ENCODE measurements at regions not wholly inside any gene's neighbourhood (a gene's known extent, or its start where the extent isn't known, plus 50 kb on each side); places are given as distances from the start of the nearest gene placed in this dataset.

DNA sequence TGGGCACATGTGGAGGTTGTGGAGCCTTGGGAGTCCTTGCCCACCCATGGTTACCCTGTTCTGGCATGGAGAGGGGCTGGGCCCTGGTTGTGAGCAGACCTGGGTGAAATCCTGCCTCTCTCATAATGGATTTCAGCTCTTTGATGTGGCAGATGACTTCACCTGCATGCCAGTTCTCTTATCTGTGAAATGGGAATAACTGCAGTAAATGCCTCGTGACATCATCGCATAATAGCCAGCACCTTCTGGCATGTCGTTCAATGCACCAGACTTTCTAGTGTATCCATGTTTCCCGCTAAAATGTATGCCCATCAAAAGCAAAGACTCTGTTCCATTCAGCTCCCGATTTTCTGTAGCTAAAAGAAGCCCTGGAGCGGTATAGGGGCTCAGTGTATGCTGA, 197.6 kb downstream of the MAF start:
- no peak overlapping the region for H3K27ac ChIP-seq (ENCODE audit: insufficient read depth, low read length, poor library complexity, severe bottlenecking)
- H3K4me1 ChIP-seq (ENCODE audit: control insufficient read depth, insufficient read depth, low read length, poor library complexity, severe bottlenecking), result no peaks in the 10 kb centered on the region
- H3K27me3 ChIP-seq (replicated peaks; ENCODE audit: control insufficient read depth, insufficient read depth, low read length, poor library complexity, severe bottlenecking), result no peaks in the 10 kb centered on the region
- no peak for DNase-seq
- no peaks in the 10 kb centered on the region for H3K36me3 ChIP-seq (ENCODE audit: control insufficient read depth, insufficient read depth, low read length)
- no peak overlapping the region for H3K4me3 ChIP-seq (ENCODE audit: insufficient read depth, low read depth, low read length, poor library complexity, severe bottlenecking)
- H3K9me3 ChIP-seq (ENCODE audit: control insufficient read depth, low read length), result no peaks in the 10 kb centered on the region

DNA sequence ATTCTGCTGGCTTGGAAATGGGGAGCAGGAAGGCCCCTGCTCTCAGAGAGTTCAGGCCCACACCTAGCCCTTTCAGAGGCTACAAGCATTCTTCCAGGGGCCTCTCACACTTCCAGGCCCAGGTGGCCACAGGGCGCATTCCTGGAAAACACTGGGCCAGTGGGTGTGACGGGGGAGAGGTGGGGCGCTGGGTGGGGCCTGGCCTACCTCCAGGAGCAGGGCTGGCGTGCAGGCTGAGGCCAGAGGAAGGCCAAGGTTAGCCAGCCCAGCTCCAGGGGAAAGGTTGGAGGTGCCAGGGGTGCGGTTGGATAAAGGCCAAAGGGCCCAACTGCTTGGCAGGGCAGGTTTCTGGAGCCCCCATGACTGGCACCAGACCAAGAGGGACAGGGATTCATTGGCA, 198.2 kb downstream of the MAF start:
- Histone ChIP-seq H3K27me3 (replicated peaks; ENCODE audit: control insufficient read depth, insufficient read depth, low read length, poor library complexity, severe bottlenecking) (no peaks in the 10 kb centered on the region), H3K9me3 (ENCODE audit: control insufficient read depth, low read length) (no peaks in the 10 kb centered on the region), H3K27ac (ENCODE audit: insufficient read depth, low read length, poor library complexity, severe bottlenecking) (no peak overlapping the region), H3K4me1 (ENCODE audit: control insufficient read depth, insufficient read depth, low read length, poor library complexity, severe bottlenecking) (no peaks in the 10 kb centered on the region), H3K36me3 (ENCODE audit: control insufficient read depth, insufficient read depth, low read length) (no peaks in the 10 kb centered on the region), H3K4me3 (ENCODE audit: insufficient read depth, low read depth, low read length, poor library complexity, severe bottlenecking) (no peak overlapping the region)
- no peak for DNase-seq

DNA sequence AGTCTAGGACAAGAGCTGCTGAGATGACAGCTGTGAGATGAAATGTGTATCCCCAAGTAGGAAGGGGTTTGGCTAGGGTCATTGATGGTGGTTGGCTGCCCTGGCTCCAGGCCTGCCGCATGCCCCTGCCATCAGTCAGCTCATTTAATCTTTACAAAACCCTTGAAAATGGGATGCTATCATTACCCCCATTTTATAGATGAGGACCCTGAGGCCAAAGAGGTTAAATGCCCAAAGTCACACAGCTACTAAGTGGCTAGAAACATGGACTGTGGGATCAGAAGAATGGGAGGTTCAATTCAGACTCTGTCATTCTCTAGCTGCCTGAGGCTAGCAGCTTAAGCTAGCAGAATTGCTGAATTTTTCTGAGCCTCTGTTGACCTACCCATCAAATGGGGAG, 198.8 kb downstream of the MAF start:
- Histone ChIP-seq H3K9me3 (ENCODE audit: control insufficient read depth, low read length) (no peaks in the 10 kb centered on the region), H3K27ac (ENCODE audit: insufficient read depth, low read length, poor library complexity, severe bottlenecking) (no peak overlapping the region), H3K4me1 (ENCODE audit: control insufficient read depth, insufficient read depth, low read length, poor library complexity, severe bottlenecking) (no peaks in the 10 kb centered on the region), H3K4me3 (ENCODE audit: insufficient read depth, low read depth, low read length, poor library complexity, severe bottlenecking) (no peak overlapping the region), H3K36me3 (ENCODE audit: control insufficient read depth, insufficient read depth, low read length) (no peaks in the 10 kb centered on the region), H3K27me3 (replicated peaks; ENCODE audit: control insufficient read depth, insufficient read depth, low read length, poor library complexity, severe bottlenecking) (no peaks in the 10 kb centered on the region)
- no peak for DNase-seq

DNA sequence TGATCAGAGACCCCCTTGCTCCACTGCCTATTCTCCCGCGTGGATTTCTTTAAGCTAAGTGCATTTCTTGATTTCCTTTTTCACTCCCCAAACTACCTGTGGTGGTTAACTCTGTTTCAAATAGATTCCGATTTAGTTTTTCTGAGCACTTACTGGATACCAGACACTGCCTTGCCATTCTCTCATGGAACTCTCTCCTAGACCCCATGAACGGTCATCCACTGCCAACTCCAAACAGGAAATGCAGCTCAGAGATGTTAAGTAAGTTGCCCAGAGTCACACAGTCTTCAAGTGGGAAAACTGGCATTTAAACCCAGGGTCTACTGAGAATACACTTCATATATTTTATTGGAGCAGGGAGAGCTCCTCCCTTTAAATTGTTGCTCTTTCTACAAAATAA, 199.4 kb downstream of the MAF start:
- no peak for DNase-seq
- Histone ChIP-seq H3K4me1 (ENCODE audit: control insufficient read depth, insufficient read depth, low read length, poor library complexity, severe bottlenecking) (no peaks in the 10 kb centered on the region), H3K4me3 (ENCODE audit: insufficient read depth, low read depth, low read length, poor library complexity, severe bottlenecking) (no peak overlapping the region), H3K27me3 (replicated peaks; ENCODE audit: control insufficient read depth, insufficient read depth, low read length, poor library complexity, severe bottlenecking) (no peaks in the 10 kb centered on the region), H3K27ac (ENCODE audit: insufficient read depth, low read length, poor library complexity, severe bottlenecking) (no peak overlapping the region), H3K36me3 (ENCODE audit: control insufficient read depth, insufficient read depth, low read length) (no peaks in the 10 kb centered on the region), H3K9me3 (ENCODE audit: control insufficient read depth, low read length) (no peaks in the 10 kb centered on the region)

DNA sequence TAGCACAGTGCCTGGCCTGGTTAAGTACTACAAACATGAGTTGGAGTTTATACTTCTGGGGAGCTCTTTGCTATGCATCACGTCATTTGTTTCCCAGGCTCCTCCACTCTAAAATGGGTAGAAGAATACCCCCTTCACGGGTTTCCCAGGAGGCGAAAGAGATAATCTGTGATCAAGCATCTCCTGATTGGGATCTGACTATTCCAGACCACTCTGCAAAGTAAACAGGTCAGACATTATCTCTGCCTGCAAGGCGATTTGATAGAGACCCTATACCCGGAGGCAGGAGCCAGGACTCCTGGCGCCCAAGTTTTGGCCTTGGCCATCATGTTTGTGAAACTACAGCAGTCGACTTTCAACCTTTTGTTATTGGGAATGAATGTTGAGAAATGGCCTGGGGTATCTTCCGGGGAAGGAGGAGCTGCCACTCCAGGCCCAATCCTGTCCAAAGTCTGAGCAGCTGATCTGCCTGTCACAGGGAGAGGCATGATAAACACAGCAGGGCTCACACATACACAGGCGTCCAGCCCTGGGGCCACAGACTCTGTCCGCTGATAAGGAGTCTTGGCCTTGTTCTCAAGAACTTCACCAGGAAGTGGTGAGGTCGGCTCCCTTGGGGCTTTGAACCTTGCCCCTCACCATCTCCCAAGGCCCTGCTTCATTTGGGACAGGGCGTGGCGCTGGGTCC, 199.9 kb downstream of the MAF start:
- H3K27ac ChIP-seq (ENCODE audit: insufficient read depth, low read length, poor library complexity, severe bottlenecking), result no peak overlapping the region
- H3K4me1 ChIP-seq (ENCODE audit: control insufficient read depth, insufficient read depth, low read length, poor library complexity, severe bottlenecking), result no peaks in the 10 kb centered on the region
- H3K4me3 ChIP-seq (ENCODE audit: insufficient read depth, low read depth, low read length, poor library complexity, severe bottlenecking), result no peak overlapping the region
- no peaks in the 10 kb centered on the region for H3K9me3 ChIP-seq (ENCODE audit: control insufficient read depth, low read length)
- H3K27me3 ChIP-seq (replicated peaks; ENCODE audit: control insufficient read depth, insufficient read depth, low read length, poor library complexity, severe bottlenecking), result no peaks in the 10 kb centered on the region
- H3K36me3 ChIP-seq (ENCODE audit: control insufficient read depth, insufficient read depth, low read length), result no peaks in the 10 kb centered on the region
- no peak for DNase-seq

DNA sequence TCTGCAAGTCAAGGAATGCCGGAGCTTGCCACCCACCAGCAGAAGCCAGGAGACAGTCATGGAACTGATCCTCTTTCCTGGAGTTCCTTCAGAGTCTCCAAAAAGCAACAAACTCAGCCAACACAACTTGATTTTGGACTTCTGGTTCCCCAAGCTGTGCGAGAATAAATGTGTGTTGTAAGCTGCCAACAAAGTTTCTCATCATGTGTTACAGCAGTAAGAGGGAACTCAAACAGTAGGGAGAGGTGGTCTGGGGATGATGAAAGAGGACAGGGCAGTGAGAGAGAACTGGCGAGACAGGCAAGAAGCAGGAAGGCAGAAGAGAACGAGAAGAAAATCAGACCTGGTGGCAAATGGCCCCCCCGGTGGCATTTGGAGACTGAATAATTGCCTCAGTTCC, 204.9 kb downstream of the MAF start:
- no peak for DNase-seq

DNA sequence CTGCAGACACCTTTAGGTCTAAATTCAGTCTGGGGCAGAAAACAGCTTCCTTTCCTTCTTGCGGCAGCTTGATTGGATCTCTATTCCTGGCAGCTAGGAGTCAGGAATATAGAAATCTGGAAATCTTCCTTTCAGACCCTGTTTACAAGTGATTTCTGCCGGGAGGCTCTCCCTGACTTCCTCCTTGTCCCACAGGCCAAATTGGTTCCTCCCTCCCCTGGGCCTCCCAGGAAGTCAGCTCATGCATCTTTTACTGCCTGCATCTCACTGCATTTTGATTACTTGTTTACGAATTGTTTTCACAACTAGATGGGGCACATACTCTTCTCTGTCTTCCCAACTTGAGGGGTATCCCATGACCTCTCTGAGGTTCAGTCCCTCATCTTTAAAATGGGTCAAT, 206.3 kb downstream of the MAF start:
- no peak for DNase-seq
- Histone ChIP-seq H3K4me1 (ENCODE audit: control insufficient read depth, insufficient read depth, low read length, poor library complexity, severe bottlenecking) (no peaks in the 10 kb centered on the region), H3K36me3 (ENCODE audit: control insufficient read depth, insufficient read depth, low read length) (no peaks in the 10 kb centered on the region), H3K27me3 (replicated peaks; ENCODE audit: control insufficient read depth, insufficient read depth, low read length, poor library complexity, severe bottlenecking) (no peaks in the 10 kb centered on the region), H3K9me3 (ENCODE audit: control insufficient read depth, low read length) (no peaks in the 10 kb centered on the region), H3K27ac (ENCODE audit: insufficient read depth, low read length, poor library complexity, severe bottlenecking) (no peak overlapping the region), H3K4me3 (ENCODE audit: insufficient read depth, low read depth, low read length, poor library complexity, severe bottlenecking) (no peak overlapping the region)

More for the DNA sequence above, 204.9 kb downstream of the MAF start:
- Histone ChIP-seq H3K36me3 (ENCODE audit: control insufficient read depth, insufficient read depth, low read length) (no peaks in the 10 kb centered on the region), H3K4me1 (ENCODE audit: control insufficient read depth, insufficient read depth, low read length, poor library complexity, severe bottlenecking) (no peaks in the 10 kb centered on the region), H3K27ac (ENCODE audit: insufficient read depth, low read length, poor library complexity, severe bottlenecking) (no peak overlapping the region), H3K4me3 (ENCODE audit: insufficient read depth, low read depth, low read length, poor library complexity, severe bottlenecking) (no peak overlapping the region), H3K9me3 (ENCODE audit: control insufficient read depth, low read length) (no peaks in the 10 kb centered on the region), H3K27me3 (replicated peaks; ENCODE audit: control insufficient read depth, insufficient read depth, low read length, poor library complexity, severe bottlenecking) (no peaks in the 10 kb centered on the region)

DNA sequence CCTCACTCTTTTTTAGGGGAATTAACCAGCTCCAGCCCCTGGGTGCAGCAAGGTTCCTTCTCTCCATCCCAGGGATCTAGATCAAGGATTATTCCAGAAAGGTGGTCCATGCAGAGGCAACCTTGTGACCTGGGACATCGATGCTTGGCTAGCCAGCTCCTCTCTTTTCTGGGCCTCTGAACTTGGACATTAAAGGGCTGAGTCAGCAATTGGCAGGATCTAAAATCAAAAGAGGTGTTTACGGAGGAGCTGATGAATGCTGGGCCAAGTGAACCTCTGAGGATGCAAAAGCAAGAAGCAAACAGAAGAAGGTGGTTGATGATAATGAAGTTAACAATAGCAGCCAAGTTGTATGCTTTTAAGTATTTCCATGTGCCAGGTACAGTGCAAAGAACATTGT, 207.0 kb downstream of the MAF start:
- Histone ChIP-seq H3K27me3 (replicated peaks; ENCODE audit: control insufficient read depth, insufficient read depth, low read length, poor library complexity, severe bottlenecking) (no peaks in the 10 kb centered on the region), H3K4me3 (ENCODE audit: insufficient read depth, low read depth, low read length, poor library complexity, severe bottlenecking) (no peak overlapping the region), H3K4me1 (ENCODE audit: control insufficient read depth, insufficient read depth, low read length, poor library complexity, severe bottlenecking) (no peaks in the 10 kb centered on the region), H3K9me3 (ENCODE audit: control insufficient read depth, low read length) (no peaks in the 10 kb centered on the region), H3K36me3 (ENCODE audit: control insufficient read depth, insufficient read depth, low read length) (no peaks in the 10 kb centered on the region), H3K27ac (ENCODE audit: insufficient read depth, low read length, poor library complexity, severe bottlenecking) (no peak overlapping the region)
- DNase-seq, result no peak

DNA sequence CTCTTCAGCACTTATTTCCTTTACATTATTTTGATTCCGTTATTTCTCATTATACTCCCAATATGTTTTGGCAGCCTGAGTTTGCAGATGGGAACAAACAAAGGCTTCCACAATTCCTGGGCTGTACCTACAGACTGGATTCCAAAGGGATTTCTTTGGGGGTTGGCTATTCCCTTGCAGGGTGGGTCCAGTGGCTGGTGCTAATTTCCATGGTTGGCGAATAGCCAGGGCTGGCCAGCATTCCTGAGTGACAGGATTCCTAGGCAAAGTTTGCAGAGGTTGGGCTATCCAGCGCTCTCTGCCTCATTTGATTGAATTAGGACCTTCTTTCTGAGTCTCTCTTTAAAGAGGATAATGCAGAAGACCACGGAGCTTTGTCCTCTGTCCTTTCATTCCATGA, 207.4 kb downstream of the MAF start:
- no peak overlapping the region for H3K4me3 ChIP-seq (ENCODE audit: insufficient read depth, low read depth, low read length, poor library complexity, severe bottlenecking)
- no peak for DNase-seq
- no peaks in the 10 kb centered on the region for H3K36me3 ChIP-seq (ENCODE audit: control insufficient read depth, insufficient read depth, low read length)
- no peaks in the 10 kb centered on the region for H3K9me3 ChIP-seq (ENCODE audit: control insufficient read depth, low read length)
- no peaks in the 10 kb centered on the region for H3K4me1 ChIP-seq (ENCODE audit: control insufficient read depth, insufficient read depth, low read length, poor library complexity, severe bottlenecking)
- H3K27me3 ChIP-seq (replicated peaks; ENCODE audit: control insufficient read depth, insufficient read depth, low read length, poor library complexity, severe bottlenecking), result no peaks in the 10 kb centered on the region
- H3K27ac ChIP-seq (ENCODE audit: insufficient read depth, low read length, poor library complexity, severe bottlenecking), result no peak overlapping the region

DNA sequence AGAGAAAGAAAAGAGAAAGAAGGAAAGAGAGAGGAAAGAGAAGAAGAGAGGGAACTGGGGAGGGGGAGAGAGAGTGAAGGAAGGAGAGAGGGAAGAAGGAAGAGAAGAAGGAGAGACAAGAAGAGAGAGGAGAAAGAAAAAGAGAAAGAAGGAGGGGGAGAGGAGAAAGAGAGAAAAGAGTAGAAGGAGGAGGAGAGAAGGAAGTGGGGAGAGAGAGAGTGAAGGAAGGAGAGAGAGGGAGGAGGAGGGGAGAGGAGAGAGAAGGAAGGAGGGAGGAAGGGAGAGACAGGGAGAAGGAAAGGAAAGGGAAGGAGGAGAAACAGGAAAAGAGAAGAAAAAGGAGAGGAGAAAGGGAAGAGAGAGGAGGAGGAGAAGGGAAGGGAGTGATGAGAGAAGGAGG, 208.5 kb downstream of the MAF start:
- no peak overlapping the region for H3K4me3 ChIP-seq (ENCODE audit: insufficient read depth, low read depth, low read length, poor library complexity, severe bottlenecking)
- no peaks in the 10 kb centered on the region for H3K36me3 ChIP-seq (ENCODE audit: control insufficient read depth, insufficient read depth, low read length)
- H3K27ac ChIP-seq (ENCODE audit: insufficient read depth, low read length, poor library complexity, severe bottlenecking), result no peak overlapping the region
- H3K4me1 ChIP-seq (ENCODE audit: control insufficient read depth, insufficient read depth, low read length, poor library complexity, severe bottlenecking), result no peaks in the 10 kb centered on the region
- no peaks in the 10 kb centered on the region for H3K27me3 ChIP-seq (replicated peaks; ENCODE audit: control insufficient read depth, insufficient read depth, low read length, poor library complexity, severe bottlenecking)
- DNase-seq, result no peak
- no peaks in the 10 kb centered on the region for H3K9me3 ChIP-seq (ENCODE audit: control insufficient read depth, low read length)
